Stimulated activated CD8-positive, alpha-beta memory T cell treated with anti-CD3 and anti-CD28 coated beads, Interleukin-4, amount 100 ng/mL, for 48 hours (primary cell): ENCODE measurements at regions not wholly inside any gene's neighbourhood (a gene's known extent, or its start where the extent isn't known, plus 50 kb on each side); places are given as distances from the start of the nearest gene placed in this dataset.
"Not testable (repeated sequence)": the region's sequence is repeated elsewhere in the genome, so short reads cannot be mapped to it uniquely, and the experiment has no call there.

Source experiments
- DNase-seq: peaks from one replicate; pipeline ENCODE4 v3.0.0-alpha.2; 2020

DNA sequence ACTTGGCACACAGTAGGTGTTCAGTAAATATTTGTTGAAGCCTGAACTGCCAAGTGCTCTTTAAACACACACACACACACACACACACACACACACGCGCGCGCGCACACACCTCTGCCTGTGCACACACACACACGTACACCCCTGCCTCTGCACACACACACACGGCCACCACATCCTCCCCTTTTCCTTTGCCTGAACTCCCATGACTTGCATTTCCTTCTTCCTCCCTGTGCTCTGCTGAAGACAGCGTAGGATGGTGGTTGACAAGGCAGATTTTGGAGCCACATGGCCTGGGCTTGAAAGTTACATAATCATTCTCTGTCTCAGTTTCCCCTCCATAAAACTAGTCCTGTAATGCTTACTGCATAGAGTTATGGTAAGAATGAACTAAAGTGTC lies 712.3 kb downstream of the PTPRU start:
- DNase-seq: no peak

DNA sequence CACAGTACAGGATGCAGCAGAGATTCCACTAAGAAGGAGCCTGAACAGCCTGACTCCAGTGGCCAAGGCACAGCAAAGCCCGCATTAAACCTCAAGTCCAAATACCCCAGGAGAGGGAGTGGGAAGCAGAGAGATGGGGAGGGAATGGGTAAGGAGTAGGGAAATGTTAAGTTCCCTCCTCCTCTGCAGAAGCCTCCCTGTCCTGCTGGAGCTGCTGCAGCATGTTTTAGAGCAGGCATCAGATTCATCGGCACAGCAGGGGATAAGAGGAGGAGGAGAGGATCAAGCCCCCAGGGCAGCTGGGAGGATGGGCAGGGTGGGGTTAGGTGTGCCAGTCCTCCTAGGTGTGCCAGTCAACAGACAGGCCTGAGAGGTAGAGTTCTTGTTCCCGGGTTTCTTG lies 709.7 kb downstream of the PTPRU start:
- DNase-seq: no peak

DNA sequence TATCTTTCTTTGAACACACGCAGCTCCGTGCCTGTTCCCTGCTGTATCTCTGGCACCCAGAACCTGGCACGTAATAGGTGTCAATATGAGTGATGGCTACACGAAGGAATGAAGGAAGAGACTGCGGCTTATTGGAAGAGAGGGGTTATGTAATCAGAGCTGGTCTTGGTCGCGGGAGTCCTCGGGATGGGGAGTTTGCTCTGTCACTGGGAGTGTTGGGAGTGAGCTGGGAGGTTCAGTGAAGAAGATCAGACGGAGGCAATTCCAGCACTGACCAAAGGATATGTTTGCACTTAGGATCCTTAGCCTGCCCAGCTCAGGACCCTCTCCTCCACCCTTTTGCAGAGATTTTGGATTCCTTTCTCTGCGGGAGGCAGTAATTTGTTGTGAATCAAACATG lies 709.1 kb downstream of the PTPRU start:
- DNase-seq: no peak

DNA sequence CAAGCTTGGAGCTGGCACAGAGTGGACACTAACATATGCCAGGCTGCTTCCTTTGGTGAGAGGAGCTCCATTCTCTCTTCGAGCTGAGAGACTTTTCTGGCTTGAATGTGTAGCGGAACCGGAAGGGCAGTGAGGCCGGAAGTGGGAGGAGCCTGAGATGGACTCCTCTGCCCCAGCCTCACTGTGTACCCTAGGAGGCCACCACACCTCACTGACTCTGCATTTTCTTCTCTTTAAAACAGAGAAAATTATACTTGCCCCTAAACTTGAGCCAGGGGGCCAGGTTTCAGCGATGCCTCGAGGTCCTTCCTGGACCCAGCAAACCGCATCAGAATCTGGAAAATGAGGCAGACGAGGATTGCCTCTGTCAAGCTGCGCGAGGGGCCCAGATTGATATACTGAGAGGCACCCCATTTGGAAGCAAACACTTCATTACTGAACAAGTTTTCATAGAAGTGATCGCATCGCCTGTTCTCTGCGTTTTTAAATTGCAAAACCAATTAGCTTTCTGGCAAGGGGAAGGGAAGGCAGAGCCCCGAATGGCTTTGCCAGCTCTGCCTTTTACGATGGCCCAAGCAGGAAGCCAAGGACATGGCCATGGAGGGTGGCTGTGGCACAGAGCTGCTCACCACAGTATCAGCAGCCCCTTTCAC lies 708.1 kb downstream of the PTPRU start:
- no peak for DNase-seq

DNA sequence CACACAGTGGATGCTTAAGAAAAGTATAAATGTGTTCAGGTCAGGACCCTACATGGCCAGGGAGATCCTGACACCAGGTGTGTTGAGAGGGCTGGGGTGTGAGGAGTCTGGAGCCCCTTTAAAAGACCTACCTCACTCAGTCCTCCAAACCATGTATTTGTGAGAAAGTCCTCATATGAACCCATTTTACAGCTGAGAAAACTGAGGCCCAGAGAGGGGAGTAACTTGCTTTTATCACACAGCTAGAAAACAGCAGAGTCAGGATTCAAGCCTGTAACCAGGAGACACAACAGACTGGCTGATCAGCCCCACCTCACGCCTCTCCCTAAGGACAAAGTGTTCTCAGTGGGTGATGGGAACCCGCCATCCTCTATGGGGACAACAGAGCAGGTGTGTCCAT lies 706.7 kb downstream of the PTPRU start:
- no peak for DNase-seq

DNA sequence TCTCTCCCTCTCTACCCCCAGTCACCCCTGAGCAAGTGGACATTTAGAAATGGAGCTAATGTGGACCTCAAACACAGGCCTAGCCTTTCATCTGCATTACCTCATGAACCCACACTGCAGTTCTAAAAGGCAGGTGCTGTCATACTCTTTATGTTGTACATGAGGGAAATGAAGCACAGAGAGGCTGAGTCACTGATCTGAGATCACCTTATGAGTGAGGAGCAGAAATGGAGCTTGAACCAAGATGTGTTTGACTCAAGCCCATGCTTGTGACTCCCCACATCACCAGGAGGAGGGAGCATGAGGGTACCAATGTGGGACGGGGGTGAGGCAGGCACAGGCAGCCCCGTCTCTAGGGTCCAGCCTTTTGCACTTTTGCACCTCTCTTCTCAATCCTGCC lies 702.8 kb downstream of the PTPRU start:
- DNase-seq: no peak

DNA sequence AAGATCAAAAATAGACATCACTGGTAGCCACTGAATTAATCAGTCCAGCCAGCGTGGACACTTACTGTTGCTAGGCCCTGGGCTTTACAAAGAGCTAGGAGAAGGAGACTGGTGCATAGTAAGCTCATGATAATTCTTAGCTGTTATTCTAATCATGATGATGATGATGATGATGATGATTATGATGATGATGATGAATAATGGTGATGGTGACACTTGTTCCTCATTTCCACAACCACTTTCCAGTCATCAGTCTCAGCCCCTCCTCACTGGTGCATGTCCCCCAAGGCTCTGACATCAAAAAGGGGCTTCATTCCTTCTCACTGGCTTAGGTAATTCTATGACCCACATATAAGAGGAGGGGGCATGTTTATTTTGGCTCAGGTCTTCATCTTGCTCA lies 701.0 kb downstream of the PTPRU start:
- no peak for DNase-seq

DNA sequence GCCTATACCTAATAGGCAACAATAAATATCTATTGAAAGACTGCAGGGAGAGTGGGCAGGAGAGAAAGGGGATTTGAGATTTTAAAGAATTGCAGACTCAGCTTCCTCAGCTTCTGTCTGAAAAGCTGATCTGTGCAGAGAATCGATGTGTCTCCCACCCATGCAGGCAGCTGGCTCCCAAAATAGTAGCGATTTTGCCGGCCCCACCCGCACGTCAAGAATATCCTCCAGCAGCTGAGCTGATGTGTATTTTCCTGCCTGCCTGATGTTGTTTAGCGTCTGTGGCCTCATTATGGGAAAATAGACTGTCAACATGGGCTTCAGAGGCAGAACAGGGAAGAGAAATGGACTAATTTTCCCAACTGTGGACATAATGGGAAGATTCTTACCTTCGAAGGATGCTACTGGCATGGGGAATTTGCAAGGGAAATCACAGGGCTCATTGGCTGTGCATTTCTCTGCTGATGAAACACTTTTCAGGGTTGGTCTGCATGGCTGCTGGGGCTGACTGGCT lies 699.8 kb downstream of the PTPRU start:
- no peak for DNase-seq

DNA sequence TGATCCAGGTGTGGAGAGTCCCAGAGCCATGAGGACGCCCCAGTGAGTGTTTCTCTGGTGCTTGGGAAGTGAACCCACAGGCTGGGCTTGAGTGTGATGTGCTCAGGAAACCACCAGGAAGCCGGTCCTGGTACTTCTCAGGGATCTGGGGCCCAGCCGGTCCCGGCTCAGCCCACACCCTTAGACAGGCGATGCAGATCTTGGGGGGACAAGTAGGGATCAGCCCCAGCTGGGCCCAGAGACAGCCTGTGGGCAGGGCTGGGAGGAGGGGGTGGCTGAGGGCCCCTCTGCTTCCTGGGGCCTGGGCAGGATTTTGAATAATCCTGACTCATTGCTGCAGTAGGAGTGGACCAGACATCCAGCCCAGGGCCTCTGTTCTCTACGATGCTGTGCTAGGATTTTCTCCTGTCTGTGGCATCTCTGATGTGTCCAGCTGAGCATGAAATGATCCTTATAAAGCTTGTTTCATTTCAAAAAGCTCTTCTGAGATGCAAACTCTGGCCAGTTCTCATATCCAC lies 698.0 kb downstream of the PTPRU start:
- DNase-seq: no peak

DNA sequence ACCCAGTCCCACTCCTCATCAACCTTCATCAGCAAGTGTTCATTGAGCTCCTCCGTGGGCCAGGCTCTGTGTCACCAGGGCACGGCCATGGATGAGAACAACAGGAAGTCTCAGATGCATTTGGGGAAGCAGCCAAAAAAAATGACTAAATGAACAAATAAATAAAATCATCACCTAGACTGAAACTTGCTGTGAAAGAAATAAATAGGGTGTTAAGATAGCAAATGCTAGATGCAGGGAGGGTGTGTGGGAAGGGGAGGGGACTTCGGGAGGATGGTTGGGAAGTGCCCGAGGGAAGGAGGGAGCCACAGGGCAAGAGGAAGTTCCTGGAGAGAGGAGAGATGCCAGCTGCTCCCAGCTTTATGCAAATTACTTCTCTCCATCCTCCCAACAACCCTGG lies 696.7 kb downstream of the PTPRU start:
- no peak for DNase-seq

DNA sequence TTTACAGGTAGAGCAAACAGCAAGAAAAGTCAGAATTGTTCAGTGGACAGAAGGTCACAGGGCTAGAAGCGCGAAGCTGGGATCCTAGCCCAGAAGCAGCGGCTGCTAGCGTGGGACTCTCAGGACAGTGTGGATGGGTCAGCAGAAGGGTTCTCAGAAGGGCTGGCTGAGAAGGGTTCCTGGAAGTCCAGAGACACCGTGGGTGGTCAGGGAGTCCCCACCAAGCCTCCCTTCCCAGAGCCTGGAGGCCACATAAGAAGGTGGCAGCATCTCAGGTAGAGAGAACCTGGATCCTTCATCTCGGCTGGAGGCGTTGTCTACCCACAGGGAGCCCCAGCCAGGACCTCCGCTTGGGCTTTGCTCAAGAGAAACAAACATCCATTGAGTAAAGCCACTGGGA lies 696.3 kb downstream of the PTPRU start:
- no peak for DNase-seq

DNA sequence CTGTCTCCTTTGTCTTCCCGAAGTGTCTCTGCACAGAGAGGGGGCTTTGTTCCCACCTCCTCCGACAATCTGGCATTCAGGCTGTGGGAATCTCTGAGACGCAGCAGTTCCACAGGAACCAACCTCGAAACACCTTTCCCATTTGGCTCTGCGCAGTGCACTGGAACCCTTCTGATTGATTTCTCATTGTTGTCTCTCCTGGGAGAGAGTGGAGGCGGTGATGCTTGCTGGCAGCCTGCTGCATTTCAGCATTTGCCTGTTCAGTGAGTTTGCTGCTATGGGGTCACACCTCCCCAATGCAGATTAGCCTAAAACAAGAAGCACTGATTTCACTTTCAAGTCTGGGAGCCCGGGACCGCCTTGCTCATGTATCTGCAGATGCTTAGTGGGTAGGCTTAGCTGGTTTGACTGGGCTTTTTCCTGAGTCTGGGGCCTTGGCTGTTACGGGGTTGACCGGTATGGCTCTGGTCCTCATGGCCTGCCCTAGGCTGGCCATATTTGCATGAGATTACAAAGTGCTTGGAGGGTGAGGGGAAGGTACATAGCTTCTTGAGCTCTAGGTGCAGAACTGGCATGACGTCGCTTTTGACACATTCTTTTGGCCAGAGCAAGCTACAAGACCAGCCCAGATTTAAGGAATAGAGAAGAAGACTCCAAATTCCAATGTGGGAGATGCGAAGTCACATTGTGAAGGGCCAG lies 695.3 kb downstream of the PTPRU start:
- DNase-seq: no peak

DNA sequence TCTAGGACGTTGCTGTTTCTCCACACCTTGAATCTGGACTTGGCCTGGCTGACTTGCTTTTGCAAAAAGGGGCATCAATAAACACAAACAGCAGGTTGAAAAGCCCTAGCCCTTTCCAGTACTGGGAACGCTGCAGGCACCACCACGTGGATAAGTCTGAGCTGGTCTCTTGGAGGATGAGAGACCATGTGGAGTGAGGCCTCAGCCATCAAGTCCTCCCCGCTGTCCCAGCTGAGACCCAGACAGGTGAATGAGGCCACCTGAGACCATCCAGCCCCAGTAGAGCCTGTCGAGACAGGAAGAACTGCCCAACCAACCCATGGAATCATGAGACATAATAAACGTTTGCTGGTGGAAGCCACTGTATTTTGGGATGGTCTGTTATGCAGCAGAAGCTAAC lies 688.7 kb downstream of the PTPRU start:
- DNase-seq: no peak

DNA sequence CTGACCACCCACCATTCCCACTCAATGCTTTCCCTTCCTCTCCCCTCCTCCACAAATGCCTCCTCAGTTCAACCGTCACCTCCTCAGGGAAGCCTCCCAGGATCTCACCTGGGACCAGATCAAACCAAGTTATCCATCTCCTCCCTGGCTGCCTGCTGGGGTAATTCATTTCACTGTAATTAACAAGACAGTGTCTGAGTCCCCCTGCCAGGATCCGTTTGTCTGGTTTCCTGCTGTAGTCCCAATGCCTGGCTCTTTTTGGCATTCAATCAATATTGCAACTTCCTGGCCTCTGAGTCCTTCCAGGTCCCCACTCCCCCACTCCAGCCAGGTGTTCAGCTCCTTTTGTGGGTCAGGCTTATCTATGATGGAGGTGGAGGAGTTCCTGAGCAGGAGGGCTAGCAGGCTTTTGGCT lies 687.7 kb downstream of the PTPRU start:
- DNase-seq: no peak

DNA sequence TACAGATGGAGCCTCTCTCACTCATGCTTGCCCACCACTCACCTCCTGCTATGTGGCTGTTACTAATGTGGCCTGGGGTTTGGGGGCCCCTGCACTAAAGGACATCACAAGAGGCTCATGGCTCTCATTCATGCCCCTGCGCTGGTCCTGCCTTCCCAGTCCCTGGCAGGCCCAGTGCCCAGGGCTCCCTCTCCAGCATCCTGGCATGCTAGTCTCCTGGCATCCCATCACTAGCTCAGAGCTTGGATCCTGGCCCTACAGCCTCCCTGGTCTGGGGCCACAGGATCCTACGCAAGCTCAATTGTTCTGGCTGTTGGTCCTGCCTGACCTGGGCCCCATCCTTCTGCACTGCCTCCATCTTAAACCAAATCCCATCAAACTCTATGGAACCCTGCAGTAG lies 685.4 kb downstream of the PTPRU start:
- DNase-seq: no peak

DNA sequence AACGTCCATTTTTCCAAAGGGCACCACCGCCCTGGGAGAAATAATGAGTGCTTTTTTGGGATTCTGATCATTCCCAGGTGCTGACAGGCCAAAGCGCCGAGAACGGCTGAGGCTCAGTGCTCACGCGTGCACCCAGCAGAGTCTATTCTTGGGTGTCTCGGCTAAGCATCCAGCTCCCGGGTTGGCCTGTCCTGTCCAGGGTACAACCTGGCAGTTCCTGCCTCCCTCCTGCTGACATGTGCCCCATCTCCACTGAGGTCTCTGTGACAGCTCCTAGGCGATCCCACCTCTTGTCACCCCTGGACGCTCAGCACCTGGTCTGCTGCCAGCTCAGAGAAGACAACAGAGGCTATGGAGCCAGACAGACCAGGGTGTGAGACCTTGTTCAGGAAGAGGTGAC lies 684.5 kb downstream of the PTPRU start:
- no peak for DNase-seq

DNA sequence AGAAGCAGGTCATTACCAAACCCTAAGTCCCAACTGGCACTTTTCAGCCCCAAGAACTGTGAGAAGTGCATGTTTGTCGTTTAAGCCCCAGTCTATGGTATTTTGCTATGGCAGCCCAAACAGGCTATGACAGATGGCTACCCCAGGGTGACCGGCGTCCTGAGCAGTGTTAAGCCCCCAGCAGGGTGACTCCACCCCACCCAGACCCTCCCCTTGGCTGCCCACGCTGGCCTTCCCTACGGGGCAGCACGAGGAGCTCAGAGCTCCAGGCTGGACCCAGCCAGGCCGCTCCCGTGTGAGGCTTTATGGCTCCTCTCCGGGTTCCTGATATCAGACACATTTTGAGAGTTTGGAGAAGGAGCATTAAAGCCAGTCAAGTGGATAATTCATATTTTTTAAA lies 684.0 kb downstream of the PTPRU start:
- DNase-seq: no peak

DNA sequence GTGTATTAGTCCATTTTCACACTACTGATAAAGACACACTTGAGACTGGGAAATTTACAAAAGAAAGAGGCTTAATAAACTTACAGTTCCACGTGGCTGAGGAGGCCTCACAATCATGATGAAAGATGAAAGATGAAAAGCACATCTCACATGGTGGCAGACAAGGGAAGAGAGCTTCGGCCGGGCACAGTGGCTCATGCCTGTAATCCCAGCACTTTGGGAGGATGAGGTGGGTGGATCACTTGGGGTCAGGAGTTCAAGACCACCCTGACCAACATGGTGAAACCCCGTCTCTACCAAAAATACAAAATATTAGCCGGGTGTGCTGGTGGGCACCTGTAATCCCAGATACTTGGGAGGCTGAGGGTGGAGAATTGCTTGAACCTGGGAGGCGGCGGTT lies 682.7 kb downstream of the PTPRU start:
- not testable (repeated sequence) for DNase-seq

DNA sequence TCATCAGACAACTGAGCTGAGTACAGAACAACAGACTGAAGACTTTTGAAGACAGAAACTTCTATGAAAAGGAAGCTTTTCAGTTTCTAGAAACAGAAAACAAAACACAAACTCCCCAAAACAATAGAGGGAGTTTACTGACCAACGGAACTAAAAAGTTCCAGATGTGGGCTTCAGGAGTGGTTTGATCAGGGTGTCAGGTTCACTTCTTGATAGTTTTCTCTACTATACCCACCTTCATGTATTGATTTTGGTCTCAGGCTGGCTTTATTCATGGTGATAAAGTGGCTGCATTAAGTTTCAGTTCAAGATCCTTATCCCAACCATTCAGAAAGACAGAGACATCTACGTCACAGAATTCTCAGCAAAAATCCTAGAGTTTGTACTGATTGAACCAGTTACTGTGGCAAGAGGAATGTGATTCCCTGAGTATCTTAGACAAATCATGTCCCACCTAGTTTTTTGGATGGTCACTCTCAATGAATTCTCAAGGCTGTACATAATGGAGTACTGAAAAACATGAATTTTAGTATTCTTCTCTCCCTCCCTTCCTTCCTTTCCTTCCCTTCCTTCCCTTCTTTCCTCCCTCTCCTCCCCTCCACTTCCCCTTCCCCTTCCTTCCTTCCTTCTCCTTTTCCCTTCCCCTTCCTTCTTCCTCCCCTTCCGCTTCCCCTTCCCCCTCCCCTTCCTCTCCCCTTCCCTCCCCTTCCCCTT lies 680.5 kb downstream of the PTPRU start:
- no peak for DNase-seq

DNA sequence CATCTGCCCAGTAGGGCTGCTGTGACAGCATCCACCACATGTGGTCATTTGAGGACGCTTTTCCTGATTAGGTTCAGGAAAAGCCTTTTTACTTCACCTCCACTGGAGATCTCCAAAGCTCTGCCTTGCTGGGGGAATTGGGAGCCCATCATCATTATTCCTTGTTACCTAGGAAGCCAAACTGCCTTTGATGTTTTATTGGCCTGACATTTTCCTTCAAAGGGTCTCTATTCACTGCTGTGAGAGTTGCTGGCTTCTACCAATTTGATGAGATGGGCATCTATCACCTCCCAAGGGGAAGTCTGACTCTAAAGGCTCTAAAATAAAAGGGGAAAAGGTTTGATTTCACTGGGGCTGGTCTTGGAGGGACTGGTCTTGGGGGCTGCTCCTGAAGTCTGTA lies 678.6 kb downstream of the PTPRU start:
- no peak for DNase-seq

DNA sequence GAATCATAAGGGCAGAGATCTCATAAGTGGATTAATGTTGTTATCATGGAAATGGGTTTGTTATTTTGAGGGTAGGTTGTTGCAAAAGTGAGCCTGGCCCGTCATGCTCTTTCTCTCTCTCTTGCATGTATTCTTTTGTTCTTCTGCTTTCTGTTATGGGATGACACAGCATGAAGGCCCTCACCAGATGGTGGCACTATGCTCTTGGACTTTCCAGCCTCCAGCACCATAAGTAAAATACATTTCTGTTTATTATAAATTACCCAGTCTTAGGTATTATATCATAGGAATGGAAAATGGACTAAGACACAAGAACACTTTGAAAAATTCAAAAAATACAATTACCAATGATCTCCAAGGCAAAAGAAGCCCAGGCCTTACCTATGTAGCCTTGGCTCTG lies 676.1 kb downstream of the PTPRU start:
- no peak for DNase-seq

DNA sequence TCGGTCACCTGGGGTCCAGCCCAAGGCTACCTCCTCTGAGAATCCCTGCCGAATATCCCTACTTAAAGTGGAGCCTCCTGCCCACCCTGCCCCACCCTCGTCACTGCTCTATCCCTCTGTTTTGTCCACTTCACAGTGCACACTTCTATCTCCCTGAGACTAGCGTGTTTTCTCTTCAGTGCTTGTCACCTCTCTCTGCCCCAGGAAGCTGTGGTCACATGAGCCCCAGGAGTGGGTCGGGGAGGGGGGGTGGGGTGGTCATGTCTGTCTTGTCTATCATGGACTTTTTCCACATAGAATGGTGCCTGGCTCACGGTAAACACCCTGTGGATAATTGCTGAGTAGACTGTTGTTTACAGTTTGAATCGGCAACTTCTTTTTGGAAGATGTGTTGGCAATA lies 673.6 kb downstream of the PTPRU start:
- DNase-seq: no peak

DNA sequence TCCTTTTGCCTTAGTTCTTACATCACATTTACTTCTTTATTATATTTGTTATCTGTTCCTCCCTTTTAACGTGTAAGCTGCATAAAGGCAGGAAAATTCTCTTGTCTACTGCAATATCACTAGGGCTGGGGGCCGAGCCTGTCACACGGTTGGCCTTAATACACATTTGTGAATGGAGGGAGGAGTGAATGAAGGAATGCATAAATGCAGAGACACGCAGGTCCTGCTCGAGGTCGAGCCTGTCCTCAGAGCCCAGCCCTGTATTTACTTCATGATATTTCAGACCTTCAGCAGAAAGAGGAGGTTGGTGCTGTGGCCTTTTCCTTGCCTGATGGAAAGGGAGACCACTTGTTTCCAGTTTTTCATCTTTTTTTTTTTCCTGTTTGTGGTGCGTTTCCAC lies 671.3 kb downstream of the PTPRU start:
- DNase-seq: no peak

DNA sequence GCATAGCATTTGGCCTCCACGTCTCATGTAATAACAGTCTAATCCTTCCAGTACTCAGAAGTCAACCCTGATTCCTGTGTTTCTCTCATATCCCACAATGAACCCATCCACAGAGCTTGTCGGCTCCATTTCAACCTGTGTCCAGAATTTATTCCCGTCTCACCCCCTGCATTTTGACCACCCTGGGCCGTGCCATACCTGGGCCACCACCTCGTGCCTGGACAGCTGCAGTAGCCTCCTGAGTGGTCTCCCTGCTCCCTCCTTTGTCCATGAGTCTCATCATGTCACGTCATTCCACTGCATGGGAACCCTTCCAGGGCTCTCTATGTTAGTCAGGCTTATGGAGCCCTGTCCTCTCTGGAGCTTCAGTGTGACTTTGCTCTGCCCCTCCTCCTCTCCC lies 670.6 kb downstream of the PTPRU start:
- DNase-seq: no peak
